HG03196 (cell line): ENCODE measurements at regions not wholly inside any gene's neighbourhood (a gene's known extent, or its start where the extent isn't known, plus 50 kb on each side); places are given as distances from the start of the nearest gene placed in this dataset.

ENCODE experiments used
- ATAC-seq: cut with Tn5 transposase; IDR thresholded peaks from one replicate; pipeline ENCODE4 v1.9.1; 2021; ENCODE audit not compliant: unreplicated experiment

- ATAC-seq, result no peak
Observed at GRCh38 chr20:23153696-23154341, 67.7 kb upstream of the CD93 start.

DNA sequence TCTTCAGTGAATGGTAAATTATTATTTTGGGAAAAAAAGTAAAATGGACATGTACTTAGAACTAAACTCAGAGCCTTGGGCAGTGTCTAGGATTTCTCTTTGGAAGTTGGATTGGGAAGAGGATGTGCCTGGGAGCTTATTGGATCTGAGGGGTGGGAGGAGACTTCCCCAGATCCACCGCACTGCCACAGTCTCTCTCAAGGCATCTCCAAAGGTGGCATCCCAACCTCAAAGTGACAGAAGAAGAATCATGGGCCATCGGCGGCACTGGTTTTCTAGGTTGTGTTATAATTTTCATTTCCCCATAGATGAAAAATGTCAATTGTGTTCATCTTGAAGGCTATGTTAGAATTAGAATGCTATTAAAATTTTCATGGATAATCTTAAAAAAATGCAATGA is 66.8 kb upstream of the CD93 start:
- no peak for ATAC-seq

GRCh38 chr20:23152308-23152892 is 66.3 kb upstream of the CD93 start:
- ATAC-seq, result no peak

- no peak for ATAC-seq
Observed at GRCh38 chr20:23151885-23152284, 65.8 kb upstream of the CD93 start.

- ATAC-seq, result no peak
Observed at GRCh38 chr20:23151008-23151703, 65.0 kb upstream of the CD93 start.

GRCh38 chr20:23150304-23151007 is 64.3 kb upstream of the CD93 start:
- ATAC-seq, result no peak

DNA sequence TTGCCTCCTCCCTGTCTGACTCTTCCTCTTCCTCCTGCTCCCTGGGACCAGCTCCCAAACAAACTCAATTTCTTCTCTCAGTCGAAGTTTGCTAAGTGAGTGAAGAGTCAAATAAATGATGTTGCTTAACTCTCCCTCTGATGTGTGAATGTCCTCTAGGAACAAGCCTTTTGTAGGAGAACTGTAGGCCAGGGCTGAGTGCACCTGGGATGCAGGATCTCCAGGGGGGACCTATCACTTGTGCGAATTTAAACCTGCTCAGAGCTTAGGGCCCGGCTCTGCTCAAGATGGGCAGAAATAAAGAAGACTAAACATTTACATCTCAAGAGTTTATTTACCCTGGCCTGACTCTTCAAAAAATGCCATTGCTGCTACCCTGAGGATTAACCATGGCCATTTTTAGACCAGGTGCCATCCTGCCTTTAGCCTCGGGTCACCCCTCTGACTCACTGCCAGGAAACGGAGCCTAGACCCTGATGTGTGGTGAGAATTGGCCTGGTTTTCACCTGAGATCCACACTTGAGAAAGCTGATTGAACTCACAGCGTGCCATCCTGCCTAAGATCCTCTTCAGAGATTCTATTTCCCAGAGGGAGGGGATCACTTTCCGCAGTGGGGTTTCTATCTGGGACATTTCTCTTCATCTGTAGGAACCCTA is 63.6 kb upstream of the CD93 start:
- no peak for ATAC-seq

DNA sequence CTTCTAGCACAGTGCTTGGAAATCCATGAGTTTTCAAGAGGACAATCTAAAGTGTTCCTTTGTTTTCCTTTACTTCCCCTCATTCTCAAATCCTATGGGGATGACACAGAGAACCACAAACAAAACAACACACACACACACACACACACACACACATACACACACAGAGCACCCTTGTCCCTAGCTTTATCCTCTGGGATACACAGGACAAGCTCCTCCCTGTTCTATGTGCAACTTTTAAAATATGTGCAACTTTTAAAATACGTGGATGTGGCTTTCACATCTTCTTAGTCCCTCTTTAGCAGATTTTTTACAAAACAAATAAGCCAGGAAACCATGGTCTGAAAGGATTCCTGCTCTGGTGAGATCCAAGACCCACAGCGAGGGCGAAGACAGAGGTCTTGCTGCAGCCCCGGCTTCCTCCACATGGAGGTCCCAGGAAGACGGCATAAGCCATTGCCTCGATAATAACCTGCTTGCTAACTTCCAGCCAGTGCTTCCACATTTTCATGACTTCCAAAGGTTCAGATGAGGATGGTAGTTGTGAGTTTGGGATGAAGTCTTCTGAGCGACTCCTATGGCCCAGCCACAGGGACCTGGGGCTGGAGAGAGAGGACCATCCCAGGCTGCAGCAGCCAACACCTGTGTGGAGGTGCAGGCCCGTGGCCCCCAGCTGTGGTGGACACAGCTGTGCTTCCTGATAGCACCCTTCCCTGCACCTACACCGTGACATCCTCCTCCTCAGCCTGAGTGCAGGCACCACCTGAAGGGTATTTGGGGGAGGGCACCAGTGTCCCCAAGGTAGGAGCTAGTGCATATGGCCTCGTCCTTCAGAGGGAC is 62.8 kb upstream of the CD93 start:
- ATAC-seq, result no peak

DNA sequence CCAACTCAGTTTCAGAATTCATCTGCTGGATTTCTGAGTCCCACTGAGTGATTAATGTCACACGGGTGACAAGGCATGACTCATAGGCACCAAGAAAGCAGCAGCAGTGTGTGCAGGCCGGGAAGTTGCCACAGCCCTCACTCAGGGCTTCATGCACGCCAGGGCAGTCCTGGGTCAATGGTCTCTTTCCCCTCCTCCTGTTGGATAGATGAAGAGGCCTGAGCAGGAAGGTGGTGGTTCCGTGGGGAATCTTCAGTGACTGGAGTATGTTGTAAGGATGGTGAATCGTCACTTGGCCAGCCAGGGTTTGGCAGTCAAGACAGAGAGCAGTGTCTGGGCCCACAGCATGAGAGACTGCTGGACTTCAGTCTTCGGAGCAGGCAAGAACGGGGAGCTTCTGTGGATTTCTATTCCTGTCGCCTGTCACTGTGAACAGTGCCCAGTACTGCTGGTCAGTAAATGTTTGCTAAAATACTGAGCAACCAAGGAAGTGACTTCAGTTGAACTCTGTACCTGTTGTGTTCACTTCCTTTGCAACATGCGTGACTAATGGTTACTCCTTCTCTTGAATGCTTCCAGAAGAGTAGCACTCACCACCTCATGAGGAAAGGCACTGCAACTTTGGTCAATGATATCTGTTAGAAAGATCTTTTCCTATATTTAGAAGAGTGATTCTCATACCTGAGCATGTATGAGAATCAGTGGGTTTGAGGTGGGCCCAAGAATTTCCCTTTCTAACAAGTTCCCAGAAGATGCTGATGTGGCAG is 62.0 kb upstream of the CD93 start:
- peak; percentile 70 for ATAC-seq

GRCh38 chr20:23147647-23147963 is 61.5 kb upstream of the CD93 start:
- ATAC-seq, result no peak

GRCh38 chr20:23146857-23147637 is 60.9 kb upstream of the CD93 start:
- ATAC-seq, result no peak

DNA sequence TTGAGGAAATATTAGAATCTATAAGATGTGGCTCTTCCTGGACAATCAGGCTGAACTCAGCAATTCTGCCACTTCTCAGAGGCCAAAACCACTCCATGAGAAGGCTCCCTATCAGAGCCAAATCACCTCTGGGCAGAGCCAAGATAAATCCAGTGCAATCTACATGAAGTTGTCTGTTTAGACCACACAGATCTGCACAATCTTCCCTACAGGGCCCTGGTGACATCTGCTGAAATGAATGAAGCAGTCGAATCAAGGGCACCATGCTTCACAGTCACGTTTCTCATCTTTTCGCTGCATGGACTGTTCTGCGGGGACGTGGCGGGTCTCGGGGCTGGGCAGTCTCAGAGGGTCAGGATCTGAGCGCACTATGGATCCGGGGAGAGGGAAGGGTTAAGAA is 60.1 kb upstream of the CD93 start:
- no peak for ATAC-seq

GRCh38 chr20:23145281-23145700 is 59.2 kb upstream of the CD93 start:
- no peak for ATAC-seq

DNA sequence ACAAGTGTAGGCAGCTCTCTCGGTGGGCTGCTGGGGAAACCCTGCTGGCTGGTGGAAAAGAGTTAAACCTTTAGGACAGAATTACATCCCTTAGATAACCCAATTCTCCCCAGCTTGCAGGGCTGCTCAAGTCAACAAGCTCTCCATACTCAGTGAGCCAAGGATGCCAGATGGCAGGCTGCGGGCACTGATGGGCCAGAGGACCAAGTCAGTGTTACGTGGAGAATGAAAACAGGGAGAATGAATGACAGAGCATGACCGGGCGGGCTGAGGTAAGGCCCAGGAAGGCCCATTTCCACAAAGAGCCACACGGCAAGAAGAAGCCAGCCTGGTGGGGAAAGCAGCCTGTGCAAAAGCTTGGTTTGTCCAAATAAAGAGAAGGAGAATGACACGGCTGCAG is 58.7 kb upstream of the CD93 start:
- no peak for ATAC-seq

GRCh38 chr20:23143986-23144690 is 58.0 kb upstream of the CD93 start:
- ATAC-seq, result no peak

DNA sequence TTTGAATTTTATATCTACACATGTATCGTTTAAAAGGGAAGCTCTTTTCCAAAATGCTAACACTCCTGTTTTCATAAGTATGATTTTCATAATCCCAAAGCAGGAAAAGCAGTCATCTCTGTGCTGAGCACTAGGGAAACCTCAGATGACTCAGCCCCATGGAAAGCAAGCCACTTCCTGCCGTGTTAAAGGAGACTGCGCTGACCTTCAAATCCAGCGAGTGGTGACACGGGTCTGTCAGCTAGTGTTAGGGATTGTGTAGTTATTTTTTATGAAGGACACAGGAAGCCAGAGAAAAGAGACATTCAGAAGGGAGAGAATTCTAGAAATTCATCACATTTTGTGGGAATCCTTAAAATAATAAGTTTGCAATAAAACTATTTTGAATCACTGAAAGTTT is 57.0 kb upstream of the CD93 start:
- ATAC-seq, result no peak

- no peak for ATAC-seq
Observed at GRCh38 chr20:23142162-23143050, 56.3 kb upstream of the CD93 start.
